Stomach (tissue), 4 donors: ENCODE measurements at regions not wholly inside any gene's neighbourhood (a gene's known extent, or its start where the extent isn't known, plus 50 kb on each side); places are given as distances from the start of the nearest gene placed in this dataset.

Experiments used
- POLR2A ChIP-seq, 4 donors: fragments of 450-650 bp; IDR thresholded peaks; one replicate each; pipeline ENCODE4 v1.6.1; 2016; ENCODE audit warnings: antibody characterized with exemption in 4 of 4, control low read depth in 2 of 4, mild to moderate bottlenecking in 1 of 4, moderate library complexity in 1 of 4
- POLR2AphosphoS5 ChIP-seq, 3 donors: sonication (generic); formaldehyde crosslinking; IDR thresholded peaks; one replicate each; pipeline ENCODE4 v1.6.1; 2016; ENCODE audit warnings: antibody characterized with exemption in 3 of 3

DNA sequence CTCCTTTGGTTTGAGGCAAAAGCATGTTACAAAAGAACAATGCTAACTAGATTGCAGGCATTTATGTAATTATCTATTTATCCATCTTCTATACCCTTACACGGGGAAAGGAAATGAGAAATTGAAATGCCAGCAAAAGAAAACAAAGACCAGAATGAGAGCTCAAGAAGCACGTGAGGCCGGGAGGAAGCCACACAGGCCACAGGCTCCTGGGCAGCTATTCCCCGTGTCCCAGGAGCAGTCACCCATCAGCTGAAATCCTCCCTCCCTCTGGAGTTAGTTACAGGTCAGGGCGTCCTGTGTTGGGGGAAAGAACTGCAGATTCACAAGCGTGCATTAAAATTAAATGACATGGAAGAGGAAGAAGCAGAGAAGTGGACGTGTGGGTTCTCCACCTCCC is 64.7 kb upstream of the RPS6KA2 start:
- TF ChIP-seq POLR2A (IDR thresholded peaks at IDR 0.05) (no peak), POLR2AphosphoS5 (IDR thresholded peaks at IDR 0.05) (no peak)
